DND-41 (cell line): ENCODE measurements at regions not wholly inside any gene's neighbourhood (a gene's known extent, or its start where the extent isn't known, plus 50 kb on each side); places are given as distances from the start of the nearest gene placed in this dataset.

Experiments
- EZH2 ChIP-seq: IDR thresholded peaks from 3 replicates; pipeline ENCODE4 v1.6.1; 2012; ENCODE audit warnings: borderline replicate concordance, low read depth, mild to moderate bottlenecking, moderate library complexity, low read length, inconsistent platforms; ENCODE audit not compliant: severe bottlenecking
- TF ChIP-seq, protein P1 (sequence below): IDR thresholded peaks from 2 replicates; pipeline ENCODE4 v1.5.1; 2012; ENCODE audit warnings: borderline replicate concordance, low read length, moderate library complexity, mild to moderate bottlenecking; ENCODE audit not compliant: poor library complexity, severe bottlenecking; ENCODE audit errors: extremely low read depth

DNA sequence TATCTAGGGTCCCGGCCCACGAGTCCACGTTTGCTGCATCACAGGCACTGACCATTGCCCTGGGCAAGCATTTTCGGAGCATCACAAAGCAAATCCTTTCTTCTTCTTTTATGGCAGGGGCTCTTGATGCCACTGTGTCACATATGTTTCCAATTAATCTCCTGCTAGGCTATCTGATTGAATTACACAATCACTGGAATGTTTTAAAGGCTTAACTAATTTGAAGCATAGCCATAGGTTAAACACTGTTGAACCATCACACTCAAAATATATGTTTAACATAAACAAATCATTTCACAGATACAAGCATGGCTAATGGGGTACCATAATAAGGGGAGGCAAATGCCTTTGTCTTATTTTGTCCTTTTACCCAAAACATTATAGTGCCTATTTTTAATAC is 338.3 kb downstream of the POU4F1 start:
- TF ChIP-seq, protein P1, sequence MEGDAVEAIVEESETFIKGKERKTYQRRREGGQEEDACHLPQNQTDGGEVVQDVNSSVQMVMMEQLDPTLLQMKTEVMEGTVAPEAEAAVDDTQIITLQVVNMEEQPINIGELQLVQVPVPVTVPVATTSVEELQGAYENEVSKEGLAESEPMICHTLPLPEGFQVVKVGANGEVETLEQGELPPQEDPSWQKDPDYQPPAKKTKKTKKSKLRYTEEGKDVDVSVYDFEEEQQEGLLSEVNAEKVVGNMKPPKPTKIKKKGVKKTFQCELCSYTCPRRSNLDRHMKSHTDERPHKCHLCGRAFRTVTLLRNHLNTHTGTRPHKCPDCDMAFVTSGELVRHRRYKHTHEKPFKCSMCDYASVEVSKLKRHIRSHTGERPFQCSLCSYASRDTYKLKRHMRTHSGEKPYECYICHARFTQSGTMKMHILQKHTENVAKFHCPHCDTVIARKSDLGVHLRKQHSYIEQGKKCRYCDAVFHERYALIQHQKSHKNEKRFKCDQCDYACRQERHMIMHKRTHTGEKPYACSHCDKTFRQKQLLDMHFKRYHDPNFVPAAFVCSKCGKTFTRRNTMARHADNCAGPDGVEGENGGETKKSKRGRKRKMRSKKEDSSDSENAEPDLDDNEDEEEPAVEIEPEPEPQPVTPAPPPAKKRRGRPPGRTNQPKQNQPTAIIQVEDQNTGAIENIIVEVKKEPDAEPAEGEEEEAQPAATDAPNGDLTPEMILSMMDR = no peak
- TF ChIP-seq EZH2 = no peak
